ENCODE measurements at regions not wholly inside any gene's neighbourhood (a gene's known extent, or its start where the extent isn't known, plus 50 kb on each side); places are given as distances from the start of the nearest gene placed in this dataset.
A peak's percentile ranks its signal among the peaks of the same experiment; 100 is the strongest.

DNA sequence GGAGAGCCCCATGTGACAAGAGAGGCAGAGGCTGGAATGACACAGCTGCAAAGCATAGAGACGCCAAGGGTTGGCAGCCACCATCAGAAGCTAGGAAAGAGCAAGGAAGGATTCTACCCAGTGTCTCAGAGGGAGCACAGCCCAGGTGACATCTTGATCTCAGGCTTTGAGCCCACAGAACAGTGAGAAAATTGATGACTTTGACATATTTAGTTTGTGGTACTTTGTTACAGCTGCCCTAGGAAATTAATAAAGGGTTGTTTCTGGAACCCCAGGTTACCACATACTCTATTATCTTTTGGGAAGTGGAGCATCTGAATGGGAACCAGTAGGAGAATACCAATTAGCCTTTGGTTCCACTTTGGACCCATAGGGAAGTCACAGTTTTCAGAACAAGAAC, 231.7 kb downstream of the ZNF621 start:
- DNase-seq = no peak

DNA sequence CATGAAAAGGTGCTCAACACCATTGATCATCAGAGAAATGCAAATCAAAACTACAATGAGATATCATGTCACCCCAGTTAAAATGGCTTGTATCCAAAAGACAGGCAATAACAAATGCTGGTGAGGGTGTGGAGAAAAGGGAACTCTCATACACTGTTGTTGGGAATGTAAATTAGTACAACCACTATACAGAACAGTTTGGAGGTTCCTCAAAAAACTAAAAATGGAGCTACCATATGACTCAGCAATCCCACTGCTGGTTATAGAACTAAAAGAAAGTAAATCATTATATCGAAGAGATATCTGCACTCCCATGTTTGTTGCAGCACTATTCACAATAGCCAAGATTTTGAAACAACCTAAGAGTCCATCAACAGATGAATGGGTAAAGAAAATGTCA, 238.0 kb downstream of the ZNF621 start:
- peak; percentile 25 for DNase-seq

DNA sequence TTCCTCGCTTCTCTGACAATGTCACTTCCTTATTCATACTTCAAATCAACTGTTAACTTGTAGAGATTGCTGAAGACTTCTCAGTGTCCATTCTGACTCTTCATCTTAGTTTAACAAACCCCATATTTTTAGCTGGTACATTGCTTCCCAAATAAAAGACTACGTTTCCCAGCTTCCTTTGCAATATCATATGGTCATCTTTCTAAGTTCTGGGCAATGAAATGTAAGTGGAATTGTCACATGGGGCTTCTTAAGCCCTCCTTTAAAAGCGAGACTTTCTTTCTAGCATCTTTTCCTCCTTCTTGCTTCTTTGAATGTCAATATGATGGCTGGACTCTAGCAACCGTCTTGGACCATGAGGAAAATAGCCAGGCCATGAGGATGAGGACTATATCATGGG, 239.0 kb downstream of the ZNF621 start:
- peak; percentile 5 for DNase-seq

DNA sequence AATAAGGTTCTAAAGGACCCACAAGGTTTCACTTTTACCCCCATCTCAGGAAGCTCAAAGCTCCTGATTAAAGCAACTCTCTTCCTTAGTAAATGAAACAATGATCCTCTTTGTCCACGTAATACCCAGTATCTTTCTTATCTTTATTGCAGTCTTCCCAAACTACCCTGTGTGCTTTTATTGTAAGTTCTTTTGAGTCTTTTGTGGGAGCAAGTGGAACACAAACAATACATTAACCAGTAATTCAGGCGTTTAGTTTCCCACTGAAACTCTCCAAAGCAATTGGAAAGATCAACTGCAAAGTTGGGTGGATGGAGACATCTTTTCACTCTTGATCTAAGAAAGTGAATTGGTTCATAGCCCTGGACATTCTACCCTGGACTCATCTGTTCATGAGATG, 240.0 kb downstream of the ZNF621 start:
- no peak for DNase-seq

DNA sequence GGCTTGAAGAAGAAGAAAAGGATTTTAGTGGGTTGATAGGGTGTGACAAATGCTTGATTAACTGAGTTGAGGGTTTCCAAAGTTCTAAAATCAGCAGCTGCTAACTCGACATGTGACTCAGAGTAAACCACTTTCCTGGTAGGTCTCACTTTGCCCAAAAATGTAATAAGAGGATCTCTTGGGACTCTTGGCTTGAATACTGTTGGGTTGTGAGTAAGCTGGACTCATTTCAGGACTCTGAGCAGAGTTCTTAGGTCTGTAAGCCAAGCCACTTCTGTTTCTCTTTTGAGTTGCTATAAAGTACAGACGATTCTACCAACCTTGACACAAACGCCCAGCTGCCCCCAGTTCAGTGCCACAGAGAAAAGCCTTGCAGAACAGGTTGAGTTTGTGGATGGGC, 241.1 kb downstream of the ZNF621 start:
- DNase-seq = no peak

DNA sequence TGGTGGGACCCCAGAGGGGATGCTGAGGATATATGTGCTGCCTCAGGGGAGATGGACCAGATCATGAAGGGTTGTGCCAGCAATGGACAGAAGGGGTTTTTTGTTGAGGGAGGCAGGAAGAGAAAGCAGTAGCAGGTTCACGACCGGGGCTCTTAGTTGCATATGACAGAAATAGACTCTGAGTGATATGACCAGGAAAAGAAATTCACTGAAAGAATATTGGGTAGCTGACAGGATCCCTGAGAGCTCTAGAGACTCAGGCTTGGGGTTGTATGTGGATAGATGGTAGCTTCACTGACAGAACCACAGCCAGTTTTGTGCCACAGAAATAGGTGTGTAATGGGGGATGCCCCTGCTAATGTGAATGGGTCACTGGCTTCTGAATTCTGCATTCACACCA, 241.6 kb downstream of the ZNF621 start:
- no peak for DNase-seq

DNA sequence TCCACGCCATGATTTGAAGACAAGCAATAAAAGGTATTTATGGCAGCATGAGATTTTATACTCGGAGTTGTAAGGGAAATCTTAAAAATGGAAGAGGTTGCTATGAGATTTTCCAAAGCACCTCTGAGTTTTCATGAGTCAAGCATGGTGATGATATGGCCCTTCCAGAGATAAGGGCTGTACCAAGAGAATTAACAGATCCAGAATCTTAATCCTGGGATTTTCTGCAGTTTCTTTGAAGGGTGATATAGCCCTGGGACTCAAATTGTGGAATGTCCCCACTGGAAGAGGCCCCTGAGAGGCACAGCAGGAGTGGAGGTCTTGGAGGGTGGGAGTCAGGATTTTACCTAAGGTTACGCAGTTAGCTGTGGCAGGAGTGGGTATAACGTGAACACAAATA, 243.3 kb downstream of the ZNF621 start:
- no peak for DNase-seq

DNA sequence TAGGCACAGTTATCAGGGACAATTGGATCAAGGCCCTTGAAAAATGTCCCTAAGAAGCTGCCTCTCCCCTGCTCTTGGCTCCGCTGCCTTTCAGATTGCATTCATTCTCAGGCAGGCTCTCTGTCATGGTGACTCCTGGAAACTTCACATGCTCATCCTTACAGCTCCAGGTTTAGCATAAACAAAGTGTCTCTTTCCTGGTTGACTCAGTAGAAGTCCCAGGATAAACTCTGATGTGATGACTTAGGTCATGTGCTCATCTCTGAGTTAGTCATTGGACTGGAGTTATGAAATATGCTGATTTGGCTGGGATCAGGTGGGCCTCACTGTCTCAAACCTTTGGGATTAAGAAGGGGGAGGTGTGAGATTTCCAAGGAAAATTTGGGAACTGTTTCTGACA, 243.8 kb downstream of the ZNF621 start:
- no peak for DNase-seq

DNA sequence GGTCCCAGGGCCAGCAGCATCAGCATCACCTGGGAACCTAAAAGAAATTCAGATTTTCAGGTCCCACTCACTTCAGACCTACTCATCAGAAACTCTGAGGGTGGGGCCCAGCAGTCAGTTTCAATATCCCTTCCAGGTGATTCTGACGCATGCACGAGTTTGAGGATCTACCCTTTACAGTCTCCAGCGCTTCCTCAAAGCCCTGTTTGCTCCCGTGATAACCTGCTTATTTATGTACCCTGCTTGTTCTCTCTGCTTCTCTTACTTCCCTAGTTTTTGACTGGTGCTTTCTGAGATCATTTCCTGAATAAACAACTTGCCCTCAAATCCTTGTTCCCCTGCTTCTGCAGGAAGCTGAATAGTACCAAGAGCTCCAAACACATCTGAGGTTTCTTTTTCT, 245.3 kb downstream of the ZNF621 start:
- DNase-seq = peak; percentile 4

DNA sequence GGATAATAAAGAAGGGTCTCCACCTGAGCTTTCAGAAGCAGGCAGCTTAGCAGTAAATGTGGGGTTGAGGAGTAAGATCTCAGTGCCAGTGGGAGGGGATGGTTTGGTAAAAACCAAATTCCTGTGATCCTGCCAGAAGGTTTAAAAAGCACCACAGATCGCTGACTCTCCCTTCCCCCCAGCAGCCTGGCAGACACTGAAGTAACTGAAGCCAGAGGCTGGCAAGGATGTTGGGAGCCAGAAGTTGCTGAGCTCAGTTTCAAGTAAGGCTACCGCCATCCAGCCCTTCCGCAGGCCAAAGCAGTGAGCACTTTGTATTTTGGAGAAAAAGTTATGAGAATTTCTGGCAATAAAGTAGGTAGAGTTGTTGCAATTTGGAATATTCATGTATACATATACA, 246.4 kb downstream of the ZNF621 start:
- no peak for DNase-seq

DNA sequence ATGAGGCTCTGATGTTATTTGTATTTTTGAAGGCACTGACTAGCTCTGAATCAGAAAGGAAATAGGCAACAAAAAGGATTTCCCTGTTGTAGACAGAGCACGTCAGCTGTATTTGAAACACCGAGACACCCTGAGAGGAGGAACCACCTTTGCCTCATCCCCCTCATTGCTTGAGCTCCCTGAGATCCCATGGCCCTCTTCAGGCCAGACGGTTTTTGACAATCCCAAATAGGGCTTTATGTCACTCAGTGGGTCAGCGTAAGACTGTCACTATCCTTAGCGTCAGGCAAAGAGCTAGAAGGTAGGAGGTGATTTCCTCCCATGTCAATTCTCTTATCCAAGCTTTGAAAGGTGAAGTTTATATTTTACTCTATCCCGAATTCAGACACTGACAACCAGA, 254.3 kb downstream of the ZNF621 start:
- no peak for DNase-seq

DNA sequence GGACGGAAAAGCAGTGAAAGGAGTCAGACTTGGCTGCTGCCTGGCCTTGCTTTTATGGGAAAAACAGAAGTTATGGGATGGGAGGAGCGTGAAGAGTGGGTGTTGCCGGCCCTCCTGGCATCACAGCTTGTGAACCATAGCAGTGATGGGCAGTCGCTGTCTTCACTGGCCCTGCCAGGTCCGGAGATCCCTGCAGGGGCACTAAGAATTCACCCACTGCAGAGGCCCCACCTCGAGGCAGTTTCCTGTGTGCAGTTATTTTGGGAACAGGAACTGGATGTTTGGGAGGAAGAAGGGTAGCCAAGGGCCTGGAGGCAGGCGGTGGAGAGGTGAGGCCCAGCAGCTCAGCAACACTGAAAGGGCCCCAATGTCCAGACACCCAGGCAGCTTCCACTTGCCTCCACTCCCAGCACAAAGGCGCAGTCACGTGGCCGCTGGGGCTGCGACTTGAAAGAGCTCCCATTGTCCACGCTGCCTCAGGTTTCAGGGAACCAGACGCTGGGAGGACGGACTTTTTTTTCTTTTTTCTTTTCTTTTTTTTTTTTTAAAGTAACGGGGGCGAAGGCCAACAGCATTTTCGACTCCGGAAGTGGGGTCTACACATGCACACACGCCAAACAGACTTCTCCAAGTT, 255.6 kb downstream of the ZNF621 start:
- DNase-seq = no peak

DNA sequence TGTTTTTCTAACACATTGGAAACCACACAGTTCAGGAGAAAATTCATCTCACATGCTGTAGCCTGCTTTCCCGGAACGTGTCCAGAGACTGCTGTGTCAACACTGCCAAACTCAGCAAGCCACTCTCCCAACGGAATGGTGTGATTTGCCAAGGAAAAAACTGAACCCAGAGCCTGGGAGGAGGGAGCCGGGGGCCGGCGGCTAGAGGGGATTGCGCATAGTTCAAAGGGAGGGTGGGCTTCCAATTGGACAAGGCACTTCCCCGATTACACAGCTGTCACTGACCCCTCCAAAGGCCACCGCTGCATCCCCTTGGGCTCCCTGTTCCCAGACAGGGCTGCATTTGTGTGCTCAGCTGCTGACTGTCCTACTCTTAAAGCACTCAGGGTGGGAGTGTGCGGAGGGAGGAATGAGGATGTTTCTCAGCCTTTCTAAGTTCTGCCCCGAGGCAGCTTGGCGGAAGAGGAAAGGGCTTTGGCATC, 256.2 kb downstream of the ZNF621 start:
- no peak for DNase-seq

DNA sequence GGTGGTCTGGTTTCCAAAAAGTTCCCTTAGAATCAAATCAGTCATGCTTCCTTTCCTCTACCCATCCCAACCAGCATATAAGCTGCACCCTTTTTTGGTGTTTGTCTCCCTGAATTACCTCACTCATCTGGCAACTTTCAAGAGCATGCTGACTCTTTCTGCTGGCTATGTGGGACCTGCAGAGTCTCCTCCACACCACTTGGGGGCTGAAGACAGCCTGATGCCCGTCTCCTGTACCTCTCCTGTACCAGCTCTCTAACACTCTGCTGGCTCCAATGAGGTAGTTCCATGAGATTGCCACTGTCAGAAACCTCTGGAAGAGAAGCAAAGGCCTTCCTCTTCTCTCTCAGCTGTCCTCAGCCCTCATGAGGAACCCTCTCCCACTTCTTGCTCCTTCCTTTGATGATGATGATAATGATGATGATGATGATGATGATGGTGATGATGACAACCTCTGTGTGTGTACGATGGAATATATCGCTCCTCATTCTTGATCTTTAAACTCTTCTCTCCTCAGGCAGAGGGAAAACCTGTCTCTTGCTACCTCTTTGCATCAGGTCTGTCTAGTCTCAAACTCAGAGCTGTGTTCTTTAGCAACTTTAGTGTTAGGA, 257.5 kb downstream of the ZNF621 start:
- peak; percentile 36 for DNase-seq

DNA sequence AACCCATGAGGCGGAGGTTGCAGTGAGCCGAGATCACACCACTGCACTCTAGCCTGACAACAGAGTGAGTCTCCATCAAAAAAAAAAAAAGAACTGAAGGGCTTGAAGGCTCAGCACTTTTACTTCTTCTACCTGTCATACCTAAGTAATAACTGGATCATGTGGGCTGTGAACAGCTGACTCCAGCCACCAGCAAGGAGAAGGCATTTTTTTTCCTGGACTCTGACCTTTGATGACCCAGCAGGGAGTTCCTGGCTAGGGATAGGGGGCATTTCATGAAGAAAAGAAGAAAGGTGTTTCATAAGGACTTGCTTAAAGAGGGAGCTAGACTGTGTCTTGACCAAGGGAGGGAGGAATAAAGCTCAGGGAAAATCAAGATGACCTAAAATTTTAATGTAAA, 266.0 kb downstream of the ZNF621 start:
- DNase-seq = no peak

DNA sequence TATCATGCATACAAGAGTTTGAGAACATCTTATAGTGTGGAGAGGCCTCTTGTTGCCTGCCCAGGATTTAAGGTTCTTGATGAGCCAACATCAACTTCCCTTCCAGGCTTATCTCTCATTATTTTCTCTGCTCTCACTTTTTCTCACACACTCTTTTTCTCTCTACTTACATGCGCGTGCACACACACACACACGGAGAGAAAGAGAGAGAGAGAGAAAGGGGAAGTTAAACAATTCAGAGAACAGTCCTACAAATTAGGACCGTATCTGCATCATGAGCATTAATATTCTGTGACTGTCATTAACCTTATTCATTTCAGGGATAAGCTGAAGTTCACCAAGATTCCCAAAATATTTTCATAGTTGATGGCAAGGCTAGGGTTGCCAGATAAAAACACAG, 269.0 kb downstream of the ZNF621 start:
- peak; percentile 63 for DNase-seq

DNA sequence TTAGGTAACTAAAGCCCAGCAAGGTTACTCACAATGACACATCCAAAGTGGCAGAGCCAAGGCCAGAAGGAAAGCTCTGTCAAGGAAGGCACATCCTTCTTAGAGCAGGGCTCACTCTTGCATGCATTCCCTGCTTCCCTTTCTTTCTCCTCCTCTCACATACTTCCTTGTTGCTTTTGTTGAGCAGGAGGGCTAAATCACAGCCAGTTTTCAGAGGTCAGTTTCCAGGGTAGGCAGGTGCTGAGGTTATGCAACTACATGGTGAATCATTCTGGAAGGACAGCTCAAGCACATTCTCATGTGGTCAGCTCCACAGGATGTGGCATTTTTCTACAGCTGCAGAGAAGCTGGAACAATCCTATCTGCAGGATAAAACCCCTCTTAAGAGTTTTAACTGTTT, 275.6 kb downstream of the ZNF621 start:
- DNase-seq = peak; percentile 51

DNA sequence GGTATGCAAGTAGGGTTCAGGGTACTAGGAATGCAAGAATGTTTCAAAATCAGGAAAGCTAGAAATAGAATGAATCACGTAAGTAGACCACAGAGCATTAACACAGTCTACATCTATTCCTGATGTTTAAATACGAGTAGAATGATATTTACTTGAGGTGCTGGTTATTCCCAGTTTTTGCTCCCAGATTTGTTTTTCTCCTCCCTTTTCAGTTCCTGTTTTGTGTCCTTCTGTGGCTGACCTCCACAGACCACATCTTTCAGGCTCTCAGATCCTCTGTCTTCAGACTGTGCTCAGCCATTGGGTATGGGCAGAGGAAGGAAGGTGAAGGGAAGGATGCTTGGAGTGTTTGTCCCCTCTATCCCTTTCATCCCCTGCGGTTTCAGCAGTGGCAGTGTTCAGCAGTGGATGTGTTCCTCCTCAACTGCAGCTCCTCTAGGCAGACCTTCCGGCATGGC, 276.6 kb downstream of the ZNF621 start:
- DNase-seq = no peak

DNA sequence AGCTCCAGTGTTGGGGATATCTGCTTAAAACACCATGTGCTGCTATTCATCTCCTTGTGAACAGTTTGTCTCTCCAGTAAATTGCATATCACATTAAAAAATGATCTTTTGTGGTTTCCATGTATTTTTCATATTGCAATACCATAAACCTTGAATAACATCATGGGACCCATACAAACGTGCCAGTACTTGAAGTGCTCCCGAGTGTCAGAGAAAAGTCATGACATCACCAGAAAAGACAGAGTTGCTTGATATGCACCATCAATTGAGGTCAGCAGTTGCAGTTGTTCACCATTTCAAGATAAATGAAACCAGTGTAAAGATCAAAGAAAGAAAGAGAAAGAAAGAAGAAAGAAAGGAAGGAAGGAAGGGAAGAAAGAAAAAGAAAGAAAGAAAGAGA, 278.6 kb downstream of the ZNF621 start:
- DNase-seq = no peak

DNA sequence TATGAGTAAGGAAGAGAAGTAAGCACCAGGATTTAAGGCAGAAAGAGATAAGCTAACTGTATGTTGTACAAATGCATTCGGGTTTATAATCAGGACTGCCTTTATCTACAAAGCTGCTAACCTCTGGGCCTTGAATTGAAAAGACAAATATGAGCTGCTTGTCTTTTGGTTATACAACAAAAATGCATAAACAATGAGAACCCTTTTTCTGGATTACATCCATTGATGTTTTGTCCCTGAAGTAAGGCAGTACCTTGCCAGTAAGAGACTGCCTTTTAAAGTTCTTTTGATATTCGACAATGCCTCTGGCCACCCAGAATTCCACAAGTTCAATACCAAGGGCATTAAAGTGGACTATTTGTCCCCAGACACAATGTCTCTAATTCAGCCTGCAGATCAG, 280.7 kb downstream of the ZNF621 start:
- no peak for DNase-seq

DNA sequence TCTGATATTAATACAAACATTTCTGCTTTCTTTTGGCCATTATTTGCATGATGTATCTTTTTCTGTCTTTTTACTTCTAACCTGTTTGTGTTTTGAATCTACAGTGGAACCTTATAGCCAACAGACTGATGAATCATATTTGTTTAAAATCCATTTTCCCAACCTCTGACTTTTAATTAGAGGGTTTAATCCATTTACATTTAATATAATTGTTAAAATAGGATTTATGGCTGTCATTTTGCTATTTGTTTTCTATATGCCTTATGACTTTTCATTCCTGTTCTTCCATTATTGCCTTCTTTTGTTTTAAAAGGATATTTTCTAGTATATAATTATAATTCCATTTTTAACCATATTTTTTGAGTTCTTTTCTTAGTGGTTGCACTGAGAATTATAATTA, 286.1 kb downstream of the ZNF621 start:
- no peak for DNase-seq

DNA sequence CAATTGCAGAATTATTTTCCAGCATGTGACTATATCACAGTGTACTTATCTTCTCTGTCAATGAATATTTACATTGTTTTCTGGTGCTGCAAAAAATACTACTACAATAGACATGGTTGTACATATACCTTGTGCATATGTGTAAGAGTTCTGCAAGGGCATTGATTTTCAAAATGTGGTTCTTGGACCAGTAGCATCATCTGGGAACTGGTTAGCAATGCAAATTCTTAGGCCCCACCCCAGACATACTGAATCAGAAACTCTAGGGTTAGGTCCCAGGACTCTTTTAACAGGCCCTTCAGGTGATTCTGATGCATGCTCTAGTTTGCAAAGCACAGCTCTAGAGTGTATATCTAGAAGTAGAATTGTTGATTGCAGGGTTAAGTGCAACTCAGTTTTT, 292.3 kb downstream of the ZNF621 start:
- DNase-seq = no peak

DNA sequence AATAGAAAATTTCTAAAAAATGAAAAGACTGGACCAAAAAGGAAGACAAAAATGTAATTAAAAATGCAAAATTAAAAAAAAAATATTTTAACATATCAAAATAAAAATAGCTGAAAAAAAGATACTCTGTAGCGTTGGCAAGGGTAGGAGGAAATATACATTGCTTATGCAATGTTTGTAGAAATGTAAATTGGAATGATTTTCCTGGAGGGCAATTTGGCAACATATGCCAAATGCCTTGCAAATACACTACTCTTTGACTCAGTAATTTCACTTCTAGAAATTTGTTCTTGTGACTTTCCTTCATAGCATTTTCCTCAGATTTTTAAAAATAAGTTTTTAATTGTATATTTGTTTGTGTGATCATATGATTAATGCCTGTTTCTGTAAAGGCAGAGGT, 296.6 kb downstream of the ZNF621 start:
- DNase-seq = no peak

DNA sequence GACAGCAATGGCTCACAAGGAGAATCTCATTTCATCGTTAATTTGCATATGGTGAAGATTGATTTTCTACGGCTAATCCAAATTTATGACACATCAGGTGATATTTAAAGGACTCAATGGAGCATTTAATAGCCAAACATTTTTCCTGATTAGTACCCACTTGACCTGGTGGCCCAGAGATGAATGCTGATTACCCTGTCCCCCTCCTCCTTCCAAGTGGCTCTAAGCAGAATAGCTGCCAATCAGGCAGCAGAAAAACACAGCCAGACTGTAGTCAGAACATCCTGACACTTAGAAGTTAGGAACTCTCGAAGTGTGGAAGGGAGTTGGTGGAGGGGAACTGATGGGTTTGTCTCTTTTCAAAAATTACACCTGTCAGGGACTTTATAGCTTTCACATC, 302.5 kb downstream of the ZNF621 start:
- DNase-seq = no peak

Measured in hematopoietic multipotent progenitor cell treated with erythropoietin and hydrocortisone succinate and interleukin-3 and kit ligand, for 4 days (in vitro differentiated cells).